B cell (primary cell): ENCODE measurements at regions not wholly inside any gene's neighbourhood (a gene's known extent, or its start where the extent isn't known, plus 50 kb on each side); places are given as distances from the start of the nearest gene placed in this dataset.

Experiments
- ATAC-seq: fragments of 200-7000 bp; cut with Tn5 transposase; one replicate; pipeline ENCODE4 v1.10.0; 2021; ENCODE audit warnings: low read depth, mild to moderate bottlenecking, moderate number of reproducible peaks, moderate library complexity
- CTCF ChIA-PET: fragments of 350-600 bp; sonication (Branson Sonifier 250); formaldehyde crosslinking; loops from one replicate; lab custom pipeline; 2021; ENCODE audit warnings: antibody characterized with exemption, inconsistent platforms; lab: Charles Lee
- POLR2A ChIA-PET: fragments of 350-600 bp; sonication (Branson Sonifier 250); formaldehyde crosslinking; loops from one replicate; lab custom pipeline; 2021; ENCODE audit warnings: antibody characterized with exemption; lab: Charles Lee
- DNase-seq: peaks from one replicate; pipeline ENCODE4 v3.0.0; 2013
- H2AFZ ChIP-seq: 2 replicates; pipeline ENCODE4 v1.6.1; 2012; ENCODE audit warnings: mild to moderate bottlenecking, low read depth, low read length; ENCODE audit not compliant: insufficient read depth, poor library complexity, severe bottlenecking
- H3K27ac ChIP-seq, 2 donors: 1 replicate in 1 of 2; 2 replicates in 1 of 2; pipeline ENCODE4 v1.5.1; 2012 to 2013; ENCODE audit warnings: low read length in 2 of 2, mild to moderate bottlenecking in 2 of 2, moderate library complexity in 1 of 2
- H3K27me3 ChIP-seq, 4 experiments: fragments of 200-600 bp in 1 of 4; sonication (generic) in 1 of 4; replicated peaks in 1 of 4; 1 replicate in 2 of 4; 2 replicates in 2 of 4; pipeline versions ENCODE4 v1.6.1 to v1.7.0; 2013 to 2016; ENCODE audit warnings: low read length in 3 of 4, mild to moderate bottlenecking in 2 of 4, mixed read lengths in 1 of 4, moderate library complexity in 1 of 4; ENCODE audit not compliant: insufficient read depth in 4 of 4, control insufficient read depth in 3 of 4; ENCODE audit errors: control extremely low read depth in 1 of 4
- H3K36me3 ChIP-seq, 2 experiments: replicated peaks in 1 of 2; 1 replicate in 1 of 2; 2 replicates in 1 of 2; pipeline versions ENCODE4 v1.6.1 to v1.7.1; 2013; ENCODE audit warnings: low read length in 1 of 2; ENCODE audit not compliant: insufficient read depth in 2 of 2, control insufficient read depth in 1 of 2; ENCODE audit errors: control extremely low read depth in 1 of 2, extremely low read depth in 1 of 2
- H3K4me1 ChIP-seq, 2 donors: fragments of 200-600 bp in 1 of 2; sonication (generic) in 1 of 2; 1 replicate in 1 of 2; 2 replicates in 1 of 2; pipeline versions ENCODE4 v1.5.1 to v1.6.1; 2013 to 2017; ENCODE audit warnings: low read length in 2 of 2; ENCODE audit not compliant: control insufficient read depth in 2 of 2, insufficient read depth in 2 of 2
- H3K4me2 ChIP-seq: replicated peaks from 2 replicates; pipeline ENCODE3; 2012; ENCODE audit warnings: mild to moderate bottlenecking, low read depth, low read length; ENCODE audit not compliant: poor library complexity, severe bottlenecking
- H3K4me3 ChIP-seq, 5 experiments: fragments of 200-600 bp in 1 of 5; sonication (generic) in 1 of 5; 1 replicate in 3 of 5; 2 replicates in 2 of 5; pipeline versions ENCODE4 v1.5.1 to v1.7.0; 2011 to 2016; ENCODE audit warnings: low read length in 4 of 5, mild to moderate bottlenecking in 4 of 5, low read depth in 2 of 5, control low read depth in 1 of 5, moderate library complexity in 1 of 5; ENCODE audit not compliant: insufficient read depth in 1 of 5; ENCODE audit errors: control extremely low read depth in 1 of 5, extremely low read depth in 1 of 5
- H3K79me2 ChIP-seq: fragments of 200-600 bp; sonication (generic); one replicate; pipeline ENCODE4 v1.6.0; 2016; ENCODE audit warnings: low read length; ENCODE audit not compliant: control insufficient read depth, insufficient read depth
- H3K9ac ChIP-seq: fragments of 200-600 bp; sonication (generic); 2 replicates; pipeline ENCODE4 v1.6.1; 2017; ENCODE audit warnings: mild to moderate bottlenecking, low read length, moderate library complexity
- H3K9me3 ChIP-seq, 3 donors: one replicate each; pipeline versions ENCODE4 v1.6.1 to v1.7.1; 2013; ENCODE audit warnings: low read length in 2 of 3; ENCODE audit not compliant: control insufficient read depth in 2 of 3, insufficient read depth in 1 of 3; ENCODE audit errors: control extremely low read depth in 1 of 3
- H4K20me1 ChIP-seq: 2 replicates; pipeline ENCODE4 v1.6.0; 2012; ENCODE audit warnings: mild to moderate bottlenecking, low read length; ENCODE audit not compliant: insufficient read depth, control insufficient read depth, poor library complexity, severe bottlenecking
- H3K27ac Mint-ChIP-seq: one replicate; pipeline ENCODE4 v1.8.0; 2021; ENCODE audit warnings: mixed read lengths
- H3K27me3 Mint-ChIP-seq: one replicate; pipeline ENCODE4 v1.8.0; 2021; ENCODE audit warnings: mixed read lengths
- H3K4me1 Mint-ChIP-seq: one replicate; pipeline ENCODE4 v1.8.0; 2021; ENCODE audit warnings: mixed read lengths
- H3K4me3 Mint-ChIP-seq: one replicate; pipeline ENCODE4 v1.8.0; 2021; ENCODE audit warnings: mixed read lengths
- H3K9me3 Mint-ChIP-seq: one replicate; pipeline ENCODE4 v1.8.0; 2022; ENCODE audit warnings: mixed read lengths; ENCODE audit not compliant: insufficient read depth
- CTCF ChIP-seq: fragments of 200-600 bp; IDR thresholded peaks from one replicate; pipeline ENCODE4 v1.8.0; 2022; ENCODE audit warnings: antibody characterized with exemption, mild to moderate bottlenecking
- EZH2 ChIP-seq: IDR thresholded peaks from 2 replicates; pipeline ENCODE4 v1.6.1; 2012; ENCODE audit warnings: borderline replicate concordance, low read depth, mild to moderate bottlenecking, moderate library complexity, low read length; ENCODE audit not compliant: insufficient read depth, poor library complexity, severe bottlenecking
- WGBS: methylation state at CpG from one replicate; pipeline ENCODE4 v1.1.5; 2013; ENCODE audit warnings: missing lambda C conversion rate; ENCODE audit not compliant: insufficient coverage; 5-methylcytosine and 5-hydroxymethylcytosine counted together
- intact Hi-C: fragments of 100-400 bp; cut with micrococcal nuclease; formaldehyde crosslinking; loops from one replicate; pipeline ENCODE4 v1.10.0; 2022

GRCh38 chr14:26276757-26277156 lies 321.1 kb downstream of the NOVA1 start:
- H3K9me3 ChIP-seq: no peaks in the 10 kb centered on the region
- H3K4me3 Mint-ChIP-seq: no peak overlapping the region
- no peaks in the 10 kb centered on the region for H3K4me1 Mint-ChIP-seq
- H2AFZ ChIP-seq: no peak overlapping the region
- no peak overlapping the region for H3K27ac Mint-ChIP-seq
- H3K4me2 ChIP-seq: no peak overlapping the region
- POLR2A ChIA-PET: no interaction called here
- H3K9me3 Mint-ChIP-seq: peaks cover 3% of the 10 kb centered on the region
- no peaks in the 10 kb centered on the region for H4K20me1 ChIP-seq
- TF ChIP-seq EZH2 (no peak), CTCF (no peak)
- no peak overlapping the region for H3K9ac ChIP-seq
- H3K79me2 ChIP-seq: no peaks in the 10 kb centered on the region
- no peak overlapping the region for H3K4me3 ChIP-seq
- H3K27ac ChIP-seq: no peak overlapping the region
- no peaks in the 10 kb centered on the region for H3K27me3 Mint-ChIP-seq
- CTCF ChIA-PET: no interaction called here
- no peaks in the 10 kb centered on the region for H3K36me3 ChIP-seq
- WGBS: no CpG with 5 or more reads among the region's 2 CpGs
- intact Hi-C loops: no loop called here
- no peaks in the 10 kb centered on the region for H3K4me1 ChIP-seq
- no peak for ATAC-seq
- no peaks in the 10 kb centered on the region for H3K27me3 ChIP-seq
- no peak for DNase-seq

DNA sequence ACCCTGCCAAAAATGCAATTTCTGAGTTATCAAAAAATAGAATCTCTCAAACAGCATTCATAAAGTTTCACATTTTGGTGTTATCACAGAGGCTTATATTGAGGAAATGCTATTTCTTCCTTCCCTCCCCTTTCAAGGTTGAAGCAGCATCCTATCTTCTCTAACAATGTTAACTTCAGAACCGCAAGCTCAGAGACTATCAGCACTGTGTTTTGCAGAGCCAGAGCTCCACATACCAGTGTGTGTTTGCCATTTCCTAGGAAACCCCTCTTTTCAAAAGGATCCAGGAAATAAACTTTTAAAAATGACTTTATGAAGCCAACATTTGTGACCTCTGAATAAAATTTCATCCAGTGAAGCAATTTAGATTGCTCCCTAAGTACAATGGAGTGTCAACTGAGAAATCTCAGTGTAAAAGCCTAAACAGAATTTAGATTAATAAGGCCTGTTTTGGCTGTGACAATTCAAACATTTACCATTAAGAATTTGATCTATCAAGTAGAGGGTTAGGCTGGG lies 332.6 kb downstream of the NOVA1 start:
- Histone ChIP-seq H3K4me3 (no peak overlapping the region), H3K4me1 (no peaks in the 10 kb centered on the region), H3K9ac (no peak overlapping the region), H2AFZ (no peak overlapping the region), H3K4me2 (no peak overlapping the region), H3K27ac (no peak overlapping the region), H3K9me3 (peaks cover 0 to 6% (median 0%) of the 10 kb centered on the region in 3 donors), H3K27me3 (no peaks in the 10 kb centered on the region), H3K36me3 (no peaks in the 10 kb centered on the region), H3K79me2 (no peaks in the 10 kb centered on the region), H4K20me1 (no peaks in the 10 kb centered on the region)
- Mint-ChIP-seq H3K27me3 (no peaks in the 10 kb centered on the region), H3K27ac (no peak overlapping the region), H3K4me1 (no peaks in the 10 kb centered on the region), H3K9me3 (peaks cover 3% of the 10 kb centered on the region), H3K4me3 (no peak overlapping the region)
- intact Hi-C loops: no loop called here
- ChIA-PET CTCF (no interaction called here), POLR2A (no interaction called here)
- TF ChIP-seq CTCF: no peak
- TF ChIP-seq EZH2: no peak
- 100% methylated on average over 1 of the region's 1 CpG for whole genome bisulfite sequencing
- ATAC-seq: no peak
- no peak for DNase-seq
